ENCODE measurements at regions not wholly inside any gene's neighbourhood (a gene's known extent, or its start where the extent isn't known, plus 50 kb on each side); places are given as distances from the start of the nearest gene placed in this dataset.

DNA sequence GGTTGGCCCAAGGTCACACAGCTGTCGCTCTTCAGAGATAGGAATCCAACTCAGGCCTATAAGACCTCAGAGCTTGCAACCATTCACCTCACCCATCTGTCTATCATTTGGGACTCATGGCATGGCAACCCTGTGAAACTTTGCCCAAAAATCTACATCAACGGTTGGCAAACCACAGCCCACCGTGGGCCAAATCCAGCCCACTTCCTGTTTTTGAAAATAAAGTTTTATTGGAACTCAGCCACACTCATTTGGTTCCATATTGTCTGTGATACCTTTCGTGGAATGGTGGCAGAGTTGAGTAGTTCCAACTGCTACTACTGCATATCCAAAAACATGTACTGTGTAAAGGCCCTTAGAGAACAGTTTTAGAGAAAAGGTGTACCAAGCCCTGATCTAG is 307.8 kb downstream of the MN1 start:
- in situ Hi-C loops (cut with MboI; ENCODE audit: low sequenced_read_pairs): no loop called here
- no peak for DNase-seq (ENCODE audit: low spot score in 2 of 2)
- Histone ChIP-seq H3K4me3 (no peak overlapping the region), H3K9me3 (no peaks in the 10 kb centered on the region), H3K4me1 (no peaks in the 10 kb centered on the region), H3K36me3 (replicated peaks) (no peaks in the 10 kb centered on the region), H3K27me3 (ENCODE audit: low read depth) (no peaks in the 10 kb centered on the region)

DNA sequence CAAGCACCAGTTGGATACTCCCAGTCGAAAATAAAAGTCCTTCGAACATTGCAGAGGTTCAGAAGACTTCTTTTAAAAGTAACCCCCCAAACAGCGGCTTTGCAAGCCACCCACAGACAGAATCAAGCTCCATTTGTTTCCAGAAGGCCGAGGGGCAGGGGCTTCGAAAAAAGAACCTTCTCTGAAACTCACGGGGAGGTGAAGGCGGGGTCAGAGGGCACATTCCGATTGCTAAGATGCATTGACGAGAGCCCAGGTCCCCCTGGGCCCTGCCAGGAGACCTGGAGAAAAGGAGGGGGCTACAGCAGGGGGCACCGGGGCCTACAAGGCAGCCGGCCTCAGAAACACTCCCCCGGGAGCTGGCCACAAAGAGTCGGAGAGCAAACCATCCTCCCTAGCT is 306.8 kb downstream of the MN1 start:
- in situ Hi-C loops (cut with MboI; ENCODE audit: low sequenced_read_pairs): no loop called here
- Histone ChIP-seq H3K9me3 (no peaks in the 10 kb centered on the region), H3K4me1 (no peaks in the 10 kb centered on the region), H3K4me3 (no peak overlapping the region), H3K36me3 (replicated peaks) (no peaks in the 10 kb centered on the region), H3K27me3 (ENCODE audit: low read depth) (no peaks in the 10 kb centered on the region)
- DNase-seq (ENCODE audit: low spot score in 2 of 2): no peak

- Histone ChIP-seq H3K4me3 (no peak overlapping the region), H3K27me3 (ENCODE audit: low read depth) (no peaks in the 10 kb centered on the region), H3K36me3 (replicated peaks) (no peaks in the 10 kb centered on the region), H3K9me3 (no peaks in the 10 kb centered on the region), H3K4me1 (no peaks in the 10 kb centered on the region)
- in situ Hi-C loops (cut with MboI; ENCODE audit: low sequenced_read_pairs): no loop called here
- no peak for DNase-seq (ENCODE audit: low spot score in 2 of 2)
These were observed 306.2 kb downstream of the MN1 start for GRCh38 chr22:27495325-27495724.

- Histone ChIP-seq H3K36me3 (replicated peaks) (no peaks in the 10 kb centered on the region), H3K27me3 (ENCODE audit: low read depth) (no peaks in the 10 kb centered on the region), H3K4me3 (no peak overlapping the region), H3K4me1 (peaks cover 16% of the 10 kb centered on the region), H3K9me3 (no peaks in the 10 kb centered on the region)
- no peak for DNase-seq (ENCODE audit: low spot score in 2 of 2)
- in situ Hi-C loops (cut with MboI; ENCODE audit: low sequenced_read_pairs): no loop called here
These were observed 302.4 kb downstream of the MN1 start for GRCh38 chr22:27499121-27499520.

- in situ Hi-C loops (cut with MboI; ENCODE audit: low sequenced_read_pairs): no loop called here
- Histone ChIP-seq H3K36me3 (replicated peaks) (no peaks in the 10 kb centered on the region), H3K4me1 (peaks cover 16% of the 10 kb centered on the region), H3K4me3 (no peak overlapping the region), H3K27me3 (ENCODE audit: low read depth) (no peaks in the 10 kb centered on the region), H3K9me3 (no peaks in the 10 kb centered on the region)
- DNase-seq (ENCODE audit: low spot score in 2 of 2): peak in 1 of 2 experiments; percentile 18
These were observed 300.2 kb downstream of the MN1 start for GRCh38 chr22:27501191-27501936.

- Histone ChIP-seq H3K4me3 (no peak overlapping the region), H3K27me3 (ENCODE audit: low read depth) (no peaks in the 10 kb centered on the region), H3K9me3 (no peaks in the 10 kb centered on the region), H3K36me3 (replicated peaks) (no peaks in the 10 kb centered on the region), H3K4me1 (peaks cover 16% of the 10 kb centered on the region)
- in situ Hi-C loops (cut with MboI; ENCODE audit: low sequenced_read_pairs): no loop called here
- DNase-seq (ENCODE audit: low spot score in 2 of 2): peak; percentile 74 to 96
These were observed 299.2 kb downstream of the MN1 start for GRCh38 chr22:27502327-27502726.

DNA sequence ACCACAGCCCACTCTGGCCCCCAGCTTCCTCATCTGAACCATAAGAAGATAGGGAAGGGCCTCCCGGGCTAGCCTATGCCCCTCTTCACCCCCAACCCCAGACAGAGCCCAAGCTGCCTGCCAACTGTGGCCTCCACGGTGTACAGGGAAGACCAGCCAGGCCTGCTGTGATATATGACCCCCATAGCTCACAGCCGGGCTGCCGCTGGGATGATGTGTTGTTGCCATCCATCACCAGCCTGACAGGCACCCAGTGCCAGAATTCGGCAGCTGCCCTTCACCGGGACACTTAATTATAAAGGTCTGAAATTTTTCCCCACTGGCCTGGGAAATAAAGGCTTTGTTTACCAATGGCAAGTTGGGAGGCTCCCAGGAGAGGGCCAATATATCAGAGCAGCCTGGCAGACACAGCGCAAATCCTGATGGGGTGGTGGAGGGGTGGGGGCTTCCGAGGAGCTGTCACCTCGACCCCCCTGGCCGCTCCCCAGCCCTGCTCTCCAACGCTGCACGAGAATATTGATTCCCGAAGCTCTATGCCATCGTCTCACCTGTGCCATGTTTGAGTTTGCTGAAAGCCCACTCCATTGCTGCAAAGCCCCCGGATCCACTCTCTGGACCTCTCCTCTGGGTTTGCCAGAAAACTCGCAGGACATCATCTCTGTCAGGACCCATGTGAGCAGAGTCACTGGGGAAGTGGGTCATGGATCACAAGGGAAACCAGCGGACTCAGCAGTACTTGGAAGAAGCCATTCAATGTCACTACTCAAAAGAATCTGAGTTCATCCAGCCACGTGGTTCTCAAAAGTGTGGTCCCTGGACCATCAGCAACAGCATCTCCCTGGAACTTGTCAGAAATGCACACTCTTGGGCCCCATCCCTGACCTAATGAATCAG is 296.9 kb downstream of the MN1 start:
- Histone ChIP-seq H3K4me3 (no peak overlapping the region), H3K27me3 (ENCODE audit: low read depth) (no peaks in the 10 kb centered on the region), H3K4me1 (peaks cover 16% of the 10 kb centered on the region), H3K9me3 (no peaks in the 10 kb centered on the region), H3K36me3 (replicated peaks) (no peaks in the 10 kb centered on the region)
- in situ Hi-C loops (cut with MboI; ENCODE audit: low sequenced_read_pairs): no loop called here
- no peak for DNase-seq (ENCODE audit: low spot score in 2 of 2)

- Histone ChIP-seq H3K4me3 (no peak overlapping the region), H3K4me1 (peaks cover 8% of the 10 kb centered on the region), H3K36me3 (replicated peaks) (no peaks in the 10 kb centered on the region), H3K27me3 (ENCODE audit: low read depth) (no peaks in the 10 kb centered on the region), H3K9me3 (no peaks in the 10 kb centered on the region)
- in situ Hi-C loops (cut with MboI; ENCODE audit: low sequenced_read_pairs): no loop called here
- no peak for DNase-seq (ENCODE audit: low spot score in 2 of 2)
These were observed 294.4 kb downstream of the MN1 start for GRCh38 chr22:27507111-27507611.

GRCh38 chr22:27507935-27508526 is 293.5 kb downstream of the MN1 start:
- Histone ChIP-seq H3K9me3 (no peaks in the 10 kb centered on the region), H3K4me3 (no peak overlapping the region), H3K4me1 (no peaks in the 10 kb centered on the region), H3K36me3 (replicated peaks) (no peaks in the 10 kb centered on the region), H3K27me3 (ENCODE audit: low read depth) (no peaks in the 10 kb centered on the region)
- no peak for DNase-seq (ENCODE audit: low spot score in 2 of 2)
- in situ Hi-C loops (cut with MboI; ENCODE audit: low sequenced_read_pairs): no loop called here

DNA sequence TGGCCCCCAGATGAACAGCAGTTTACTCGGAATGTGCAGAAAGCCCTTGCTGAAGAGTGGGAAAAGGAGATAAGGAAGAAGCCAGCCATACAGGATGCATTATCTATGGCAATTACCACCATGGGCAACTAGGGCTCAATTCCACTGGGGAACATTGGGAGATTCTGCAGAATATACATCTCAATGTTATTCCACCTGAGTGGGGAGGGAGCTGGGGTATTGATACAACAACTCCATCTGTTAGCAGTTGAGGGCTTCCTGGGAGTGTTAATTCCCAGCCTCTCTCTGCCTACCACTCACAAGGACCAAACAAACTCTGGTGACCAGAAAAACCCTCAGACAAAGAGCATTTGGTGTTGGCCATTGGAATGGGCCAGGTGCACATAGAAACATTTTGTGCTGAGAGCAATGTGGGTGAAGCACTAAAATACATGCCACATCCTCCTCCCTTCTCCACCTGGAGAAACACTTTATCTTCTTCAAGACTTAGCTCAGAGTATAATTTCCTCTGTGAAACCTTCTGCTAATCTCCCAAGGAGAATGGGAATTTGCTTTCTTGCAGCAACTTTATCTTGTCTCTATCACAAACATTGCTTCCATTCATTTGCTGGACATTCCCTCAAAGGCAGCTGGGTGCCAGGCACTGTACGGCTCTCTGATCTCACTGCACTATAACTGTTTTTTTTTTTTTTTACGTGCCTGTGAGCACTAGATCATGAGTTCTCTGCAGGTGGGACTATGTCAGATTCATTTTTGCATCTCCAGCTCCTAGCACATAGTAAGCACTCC is 292.2 kb downstream of the MN1 start:
- no peak for DNase-seq (ENCODE audit: low spot score in 2 of 2)
- Histone ChIP-seq H3K4me3 (no peak overlapping the region), H3K4me1 (no peaks in the 10 kb centered on the region), H3K27me3 (ENCODE audit: low read depth) (no peaks in the 10 kb centered on the region), H3K36me3 (replicated peaks) (no peaks in the 10 kb centered on the region), H3K9me3 (no peaks in the 10 kb centered on the region)
- in situ Hi-C loops (cut with MboI; ENCODE audit: low sequenced_read_pairs): no loop called here

DNA sequence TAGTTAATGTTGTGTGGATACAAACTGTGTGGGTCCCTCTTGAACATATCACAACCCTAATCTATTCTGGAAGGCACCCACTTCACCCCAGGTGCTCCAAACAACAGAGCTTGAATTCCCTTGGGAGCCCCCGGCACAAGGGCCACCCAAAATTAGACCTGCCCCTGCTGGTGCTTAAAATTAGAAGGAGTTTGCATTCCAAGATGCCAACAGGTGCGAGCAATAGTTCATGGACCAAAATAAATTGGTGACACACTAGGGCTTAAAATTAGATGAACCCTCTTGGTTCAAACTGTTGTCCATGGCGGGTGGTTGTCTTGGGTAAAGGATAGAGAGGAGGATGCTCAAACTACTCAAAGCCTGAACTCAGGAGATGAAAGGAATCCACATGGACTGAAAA is 291.5 kb downstream of the MN1 start:
- no peak for DNase-seq (ENCODE audit: low spot score in 2 of 2)
- Histone ChIP-seq H3K4me3 (no peak overlapping the region), H3K9me3 (no peaks in the 10 kb centered on the region), H3K27me3 (ENCODE audit: low read depth) (no peaks in the 10 kb centered on the region), H3K36me3 (replicated peaks) (no peaks in the 10 kb centered on the region), H3K4me1 (no peaks in the 10 kb centered on the region)
- in situ Hi-C loops (cut with MboI; ENCODE audit: low sequenced_read_pairs): no loop called here

DNA sequence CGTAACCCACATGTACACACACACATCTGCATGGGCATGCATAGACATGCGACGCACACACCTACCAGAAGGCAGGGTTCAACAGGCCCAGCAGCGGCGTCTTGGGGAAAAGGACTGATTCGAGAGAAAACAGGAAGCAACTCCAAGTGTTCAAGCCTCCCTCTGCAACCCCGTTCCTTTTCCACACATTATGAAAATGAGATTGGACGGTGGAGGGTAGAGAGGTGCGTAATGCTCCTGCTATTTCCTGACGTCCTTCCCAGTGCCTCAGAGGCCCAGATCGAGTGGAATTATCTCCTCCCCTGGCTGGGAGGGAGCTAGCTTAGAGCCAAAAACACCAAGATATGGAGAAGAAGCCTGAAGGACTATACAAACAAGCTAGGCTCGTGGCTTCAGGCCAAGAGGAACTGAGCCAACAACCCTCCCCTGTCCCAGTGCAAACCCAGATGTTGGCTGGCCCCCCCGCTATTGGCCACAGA is 289.2 kb downstream of the MN1 start:
- H3K9me3 ChIP-seq: no peaks in the 10 kb centered on the region
- no peaks in the 10 kb centered on the region for H3K4me1 ChIP-seq
- no peaks in the 10 kb centered on the region for H3K27me3 ChIP-seq (ENCODE audit: low read depth)
- no peaks in the 10 kb centered on the region for H3K36me3 ChIP-seq (replicated peaks)
- H3K4me3 ChIP-seq: no peak overlapping the region
- in situ Hi-C loops (cut with MboI; ENCODE audit: low sequenced_read_pairs): no loop called here
- DNase-seq (ENCODE audit: low spot score in 2 of 2): no peak

DNA sequence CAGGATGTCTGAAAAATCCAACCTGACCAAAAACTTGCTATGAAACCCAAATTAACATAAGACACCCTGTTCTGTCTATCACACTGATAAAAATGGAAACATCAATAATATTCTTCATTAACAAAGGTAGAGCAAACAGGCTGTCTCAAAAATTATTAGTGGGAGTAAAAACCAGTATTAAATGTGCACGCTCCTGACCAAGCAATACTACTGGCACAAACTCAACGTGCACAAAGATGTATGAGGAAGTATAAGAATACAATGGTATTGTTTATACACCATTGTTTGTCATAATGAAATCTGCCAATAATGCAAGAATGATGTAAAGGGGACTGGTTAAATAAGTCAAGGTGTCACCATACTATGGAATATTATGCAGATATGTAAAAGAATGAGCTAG is 288.5 kb downstream of the MN1 start:
- Histone ChIP-seq H3K36me3 (replicated peaks) (no peaks in the 10 kb centered on the region), H3K4me3 (no peak overlapping the region), H3K9me3 (no peaks in the 10 kb centered on the region), H3K27me3 (ENCODE audit: low read depth) (no peaks in the 10 kb centered on the region), H3K4me1 (no peaks in the 10 kb centered on the region)
- in situ Hi-C loops (cut with MboI; ENCODE audit: low sequenced_read_pairs): no loop called here
- no peak for DNase-seq (ENCODE audit: low spot score in 2 of 2)
